Astrocyte of the spinal cord (primary cell): ENCODE measurements at regions not wholly inside any gene's neighbourhood (a gene's known extent, or its start where the extent isn't known, plus 50 kb on each side); places are given as distances from the start of the nearest gene placed in this dataset.

Experiments
- DNase-seq: peaks from one replicate; pipeline ENCODE4 v3.0.0; 2011; ENCODE audit warnings: low read depth, low spot score
- H3K4me3 ChIP-seq: 2 replicates; pipeline ENCODE4 v1.5.1; 2011; ENCODE audit warnings: low read depth, mild to moderate bottlenecking, low read length, moderate library complexity
- in situ Hi-C: cut with HindIII; loops from 2 replicates; pipeline ENCODE4 v1.10.0; 2017; ENCODE audit warnings: low sequenced_read_pairs
- TF ChIP-seq, protein P1 (sequence below): IDR thresholded peaks from 2 replicates; pipeline ENCODE4 v1.5.1; 2012; ENCODE audit warnings: low read depth, mild to moderate bottlenecking, low read length, inconsistent platforms

DNA sequence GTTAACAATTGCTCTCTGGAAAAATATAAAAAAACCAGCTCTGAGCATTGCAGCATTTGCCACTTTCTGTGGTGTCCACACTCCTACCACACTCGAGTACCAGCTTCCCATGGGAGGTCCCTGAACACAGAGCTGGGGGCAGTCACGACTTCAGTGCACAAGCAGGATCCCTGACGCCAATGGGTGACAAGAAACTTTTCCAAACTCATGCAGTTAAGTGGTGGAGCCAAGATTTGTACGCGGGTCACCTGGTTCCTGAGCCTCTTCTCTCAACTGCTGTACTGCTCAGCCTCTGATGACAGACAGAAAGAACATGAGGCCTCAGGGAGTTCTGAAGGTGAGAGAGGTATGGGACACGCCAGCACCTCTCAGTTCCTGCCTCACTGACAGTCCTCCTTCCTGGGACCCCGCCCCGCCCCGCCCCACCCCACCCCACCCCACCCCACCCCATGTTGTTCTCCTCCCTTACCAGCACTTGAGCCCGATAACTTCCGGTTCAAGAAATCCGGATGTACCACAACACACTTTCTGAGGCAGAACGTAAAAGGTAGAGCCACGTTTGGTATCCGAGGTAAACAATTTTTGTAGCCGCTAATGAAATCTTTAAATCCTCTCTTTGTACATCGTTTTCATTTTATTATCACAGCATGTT lies 287.6 kb downstream of the MYCN start:
- DNase-seq = no peak
- in situ Hi-C loops = no loop called here
- TF ChIP-seq, protein P1, sequence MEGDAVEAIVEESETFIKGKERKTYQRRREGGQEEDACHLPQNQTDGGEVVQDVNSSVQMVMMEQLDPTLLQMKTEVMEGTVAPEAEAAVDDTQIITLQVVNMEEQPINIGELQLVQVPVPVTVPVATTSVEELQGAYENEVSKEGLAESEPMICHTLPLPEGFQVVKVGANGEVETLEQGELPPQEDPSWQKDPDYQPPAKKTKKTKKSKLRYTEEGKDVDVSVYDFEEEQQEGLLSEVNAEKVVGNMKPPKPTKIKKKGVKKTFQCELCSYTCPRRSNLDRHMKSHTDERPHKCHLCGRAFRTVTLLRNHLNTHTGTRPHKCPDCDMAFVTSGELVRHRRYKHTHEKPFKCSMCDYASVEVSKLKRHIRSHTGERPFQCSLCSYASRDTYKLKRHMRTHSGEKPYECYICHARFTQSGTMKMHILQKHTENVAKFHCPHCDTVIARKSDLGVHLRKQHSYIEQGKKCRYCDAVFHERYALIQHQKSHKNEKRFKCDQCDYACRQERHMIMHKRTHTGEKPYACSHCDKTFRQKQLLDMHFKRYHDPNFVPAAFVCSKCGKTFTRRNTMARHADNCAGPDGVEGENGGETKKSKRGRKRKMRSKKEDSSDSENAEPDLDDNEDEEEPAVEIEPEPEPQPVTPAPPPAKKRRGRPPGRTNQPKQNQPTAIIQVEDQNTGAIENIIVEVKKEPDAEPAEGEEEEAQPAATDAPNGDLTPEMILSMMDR = no peak
- no peak overlapping the region for H3K4me3 ChIP-seq

DNA sequence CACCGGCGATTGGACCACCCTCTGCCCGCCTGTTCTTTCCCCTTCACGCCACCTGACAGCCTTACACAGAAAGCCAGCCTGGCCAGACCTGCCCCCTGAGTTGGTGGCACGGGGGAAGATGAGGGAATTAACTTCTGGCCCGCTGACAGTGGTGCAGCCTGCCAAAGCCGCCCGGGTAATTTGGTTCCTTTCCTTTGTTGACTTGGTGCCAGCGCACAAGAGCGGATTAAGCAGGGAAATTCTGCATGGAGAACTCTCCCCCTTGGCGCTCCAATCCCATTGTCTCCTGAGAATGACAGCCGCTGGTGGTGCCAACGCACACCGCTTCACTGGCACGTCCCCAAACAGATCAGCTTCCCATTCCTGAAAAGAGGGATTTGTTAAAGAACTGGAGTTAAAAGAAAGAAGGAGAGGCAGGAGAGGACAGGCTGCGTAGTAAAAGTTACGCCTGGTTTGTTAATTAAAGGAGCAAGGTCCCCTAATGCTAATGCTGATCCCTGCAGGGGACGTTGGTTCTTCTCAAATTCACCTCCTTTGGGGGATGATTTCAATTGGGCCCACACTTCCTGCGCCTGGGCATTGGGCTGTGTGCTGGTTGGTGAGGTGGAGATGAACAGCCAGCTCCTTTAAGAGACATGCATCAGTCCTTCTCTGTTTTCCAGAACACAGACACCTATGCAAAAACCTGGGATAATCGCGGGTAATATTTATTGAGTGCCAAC lies 286.8 kb downstream of the MYCN start:
- no peak overlapping the region for H3K4me3 ChIP-seq
- in situ Hi-C loops = no loop called here
- DNase-seq = no peak
- TF ChIP-seq, protein P1 = no peak

DNA sequence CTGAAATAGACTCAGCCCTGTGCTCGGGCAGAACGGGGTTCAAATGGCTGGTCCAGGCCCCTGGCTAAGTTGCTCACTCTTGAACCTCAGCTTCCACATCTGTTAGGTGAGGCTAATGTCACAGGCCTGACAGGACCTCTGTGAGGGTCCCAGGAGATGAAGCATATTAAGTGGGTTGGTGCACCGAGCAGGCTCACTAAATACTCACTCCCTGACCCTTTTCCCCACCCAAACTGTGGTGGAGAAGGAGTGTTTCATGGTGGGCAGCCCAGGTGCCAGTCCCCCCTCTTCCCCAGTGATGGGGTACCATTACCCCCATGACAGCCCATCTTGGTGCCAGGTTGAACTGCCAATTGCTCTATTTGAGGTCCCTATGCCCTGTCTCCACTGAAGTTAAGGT lies 286.0 kb downstream of the MYCN start:
- TF ChIP-seq, protein P1 = no peak
- no peak overlapping the region for H3K4me3 ChIP-seq
- no peak for DNase-seq
- in situ Hi-C loops = no loop called here

DNA sequence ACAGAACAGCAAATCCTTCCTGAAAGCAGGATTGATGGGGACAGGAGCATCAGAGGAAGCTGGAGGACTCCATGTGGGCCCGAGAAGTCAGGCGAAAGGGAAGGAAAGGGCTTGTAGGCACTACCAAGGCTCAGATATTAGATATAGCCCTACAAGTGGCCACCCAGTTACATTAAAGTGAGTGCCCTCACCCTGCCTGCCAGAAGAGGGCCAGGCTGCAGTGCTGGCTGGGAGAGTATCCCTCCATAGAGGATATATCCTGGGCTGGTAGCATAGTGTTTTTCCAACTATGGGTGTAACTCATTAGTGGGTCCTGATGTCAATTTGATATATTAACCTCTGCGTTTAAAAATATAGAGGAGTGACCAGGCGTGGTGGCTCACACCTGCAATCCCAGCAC lies 285.2 kb downstream of the MYCN start:
- in situ Hi-C loops = no loop called here
- TF ChIP-seq, protein P1 = no peak
- H3K4me3 ChIP-seq = no peak overlapping the region
- DNase-seq = no peak

DNA sequence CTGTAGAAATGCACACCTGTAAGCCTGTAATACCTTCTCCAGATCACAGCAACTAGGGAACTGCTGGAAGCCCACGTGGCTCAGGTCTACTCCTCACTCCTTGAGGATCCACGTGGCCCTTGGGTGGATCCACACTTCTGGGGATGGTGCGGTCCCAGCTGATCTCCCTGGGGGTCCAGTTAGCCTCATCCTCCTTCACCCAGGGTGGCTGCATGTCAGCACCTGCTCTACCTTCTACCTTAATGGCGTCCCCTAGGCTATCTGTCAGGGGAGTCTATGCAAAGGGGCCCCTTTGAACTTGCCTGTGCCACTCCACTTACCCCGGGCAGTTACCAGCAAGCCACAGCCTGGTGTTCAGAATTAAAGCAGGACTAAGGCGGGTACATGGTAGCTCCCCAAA lies 284.7 kb downstream of the MYCN start:
- TF ChIP-seq, protein P1 = no peak
- in situ Hi-C loops = no loop called here
- H3K4me3 ChIP-seq = no peak overlapping the region
- DNase-seq = no peak

DNA sequence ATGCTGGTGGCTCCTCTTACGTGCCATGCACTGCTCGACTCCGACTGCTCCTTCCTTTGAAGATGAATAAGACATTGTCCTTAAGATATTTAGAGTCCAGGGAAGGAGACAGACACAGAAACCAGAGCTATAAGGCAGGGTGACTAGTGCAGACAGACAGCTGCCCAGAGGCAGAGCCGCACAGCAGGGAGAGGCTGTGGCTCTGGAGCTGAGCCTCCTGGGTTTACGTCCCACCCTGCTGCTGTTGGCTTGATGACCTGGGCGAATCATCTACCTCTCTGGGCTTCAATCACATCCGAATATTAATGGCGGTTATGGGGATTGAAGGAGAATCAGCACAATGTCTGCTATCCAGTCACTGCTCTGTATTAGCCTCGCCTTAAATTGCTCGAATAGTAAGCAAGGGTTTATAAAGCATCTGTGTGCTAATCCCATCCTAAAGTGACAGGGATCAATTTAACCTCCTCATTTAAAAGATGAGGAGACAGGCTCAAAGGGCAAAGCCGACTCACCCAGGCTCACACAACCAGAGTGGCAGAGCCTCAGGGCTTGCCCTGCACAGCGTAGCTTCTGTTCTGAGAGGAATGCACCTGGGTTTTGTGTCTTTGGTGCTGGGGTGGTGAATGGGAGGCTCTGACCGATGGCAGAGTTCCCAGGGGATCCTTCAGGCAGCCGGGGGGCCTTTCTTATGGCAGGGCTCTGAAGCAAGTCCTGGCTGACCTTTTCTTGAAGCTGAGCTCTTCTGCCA lies 284.1 kb downstream of the MYCN start:
- in situ Hi-C loops = no loop called here
- TF ChIP-seq, protein P1 = no peak
- no peak overlapping the region for H3K4me3 ChIP-seq
- no peak for DNase-seq
